ENCODE measurements at regions not wholly inside any gene's neighbourhood (a gene's known extent, or its start where the extent isn't known, plus 50 kb on each side); places are given as distances from the start of the nearest gene placed in this dataset.
"Not testable (repeated sequence)": the region's sequence is repeated elsewhere in the genome, so short reads cannot be mapped to it uniquely, and the experiment has no call there.

DNA sequence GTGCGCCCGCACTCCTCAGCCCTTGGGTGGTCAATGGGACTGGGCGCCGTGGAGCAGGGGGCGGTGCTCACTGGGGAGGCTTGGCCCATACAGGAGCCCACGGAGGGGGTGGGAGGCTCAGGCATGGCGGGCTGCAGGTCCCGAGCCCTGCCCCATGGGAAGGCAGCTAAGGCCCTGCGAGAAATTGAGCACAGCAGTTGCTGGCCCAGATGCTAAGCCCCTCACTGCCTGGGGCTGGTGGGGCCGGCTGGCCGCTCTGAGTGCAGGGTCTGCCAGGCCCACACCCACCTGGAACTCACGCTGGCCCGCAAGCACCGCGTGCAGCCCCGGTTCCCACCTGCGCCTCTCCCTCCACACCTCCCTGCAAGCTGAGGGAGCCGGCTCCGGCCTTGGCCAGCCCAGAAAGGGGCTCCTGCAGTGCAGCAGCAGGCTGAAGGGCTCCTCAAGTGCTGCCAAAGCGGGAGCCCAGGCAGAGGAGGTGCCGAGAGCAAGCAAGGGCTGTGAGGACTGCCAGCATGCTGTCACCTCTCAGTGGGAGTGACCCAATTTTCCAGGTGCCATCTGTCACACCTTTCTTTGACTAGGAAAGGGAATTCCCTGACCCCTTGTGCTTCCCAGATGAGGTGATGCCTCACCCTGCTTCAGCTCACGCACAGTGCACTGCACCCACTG, 642.3 kb upstream of the SYNCRIP start:
- H3K36me3 ChIP-seq (ENCODE audit: control insufficient read depth, insufficient read depth, low read length); H3K27ac ChIP-seq (ENCODE audit: low read depth, low read length, severe bottlenecking); H3K9me3 ChIP-seq (ENCODE audit: control insufficient read depth, low read length); H3K4me1 ChIP-seq (ENCODE audit: control insufficient read depth, insufficient read depth, low read length, poor library complexity, severe bottlenecking); H3K4me3 ChIP-seq (ENCODE audit: extremely low read depth, insufficient read depth, low read length, poor library complexity, severe bottlenecking): not testable (repeated sequence)
- WGBS, 2 experiments (ENCODE audit: insufficient coverage in 2 of 2): 92 to 94% methylated on average over 12 to 14 of the region's 22 CpGs

DNA sequence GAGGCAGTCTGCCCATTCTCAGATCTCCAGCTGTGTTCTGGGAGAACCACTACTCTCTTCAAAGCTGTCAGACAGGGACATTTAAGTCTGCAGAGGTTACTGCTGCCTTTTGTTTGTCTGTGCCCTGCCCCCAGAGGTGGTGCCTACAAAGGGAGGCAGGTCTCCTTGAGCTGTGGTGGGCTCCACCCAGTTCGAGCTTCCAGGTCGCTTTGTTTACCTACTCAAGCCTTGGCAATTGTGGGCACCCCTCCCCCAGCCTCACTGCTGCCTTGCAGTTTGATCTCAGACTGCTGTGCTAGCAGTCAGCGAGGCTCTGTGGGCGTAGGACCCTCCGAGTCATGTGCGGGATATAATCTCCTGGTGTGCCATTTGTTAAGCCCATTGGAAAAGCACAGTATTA, 640.9 kb upstream of the SYNCRIP start:
- H3K4me1 ChIP-seq (ENCODE audit: control insufficient read depth, insufficient read depth, low read length, poor library complexity, severe bottlenecking): not testable (repeated sequence)
- 86% methylated on average over 5 of the region's 6 CpGs; no CpG with 5 or more reads in 1 of the 2 experiments for WGBS, 2 experiments (ENCODE audit: insufficient coverage in 2 of 2)

GRCh38 chr6:86276056-86276455, 633.4 kb upstream of the SYNCRIP start:
- Histone ChIP-seq H3K36me3 (ENCODE audit: control insufficient read depth, insufficient read depth, low read length) (no peaks in the 10 kb centered on the region), H3K4me3 (ENCODE audit: extremely low read depth, insufficient read depth, low read length, poor library complexity, severe bottlenecking) (no peak overlapping the region), H3K27ac (ENCODE audit: low read depth, low read length, severe bottlenecking) (no peak overlapping the region), H3K4me1 (ENCODE audit: control insufficient read depth, insufficient read depth, low read length, poor library complexity, severe bottlenecking) (no peaks in the 10 kb centered on the region), H3K9me3 (ENCODE audit: control insufficient read depth, low read length) (no peaks in the 10 kb centered on the region)
- WGBS, 2 experiments (ENCODE audit: insufficient coverage in 2 of 2): 81 to 90% methylated on average over 4 to 5 of the region's 5 CpGs

More for the DNA sequence above, 640.9 kb upstream of the SYNCRIP start:
- H3K4me3 ChIP-seq (ENCODE audit: extremely low read depth, insufficient read depth, low read length, poor library complexity, severe bottlenecking); H3K36me3 ChIP-seq (ENCODE audit: control insufficient read depth, insufficient read depth, low read length); H3K9me3 ChIP-seq (ENCODE audit: control insufficient read depth, low read length); H3K27ac ChIP-seq (ENCODE audit: low read depth, low read length, severe bottlenecking): not testable (repeated sequence)

DNA sequence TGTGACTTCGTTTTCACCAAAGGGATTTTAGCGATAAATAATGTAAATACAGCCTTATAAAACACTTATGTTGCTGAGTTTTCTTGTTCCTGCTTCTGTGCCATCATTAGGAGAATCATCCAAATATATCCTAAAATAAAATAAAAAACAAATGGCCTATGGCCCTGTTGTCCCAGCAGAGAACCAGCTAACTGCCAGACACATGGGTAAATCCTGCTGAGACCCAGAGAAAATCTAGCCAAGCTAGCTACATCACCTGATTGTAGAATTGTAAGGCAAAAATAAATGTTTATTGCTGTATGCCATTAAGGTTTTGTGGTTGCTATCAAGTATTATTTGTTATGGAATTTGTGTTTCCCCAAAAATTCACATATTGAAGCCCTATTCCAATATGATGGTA, 631.2 kb upstream of the SYNCRIP start:
- 80% methylated on average over 1 of the region's 2 CpGs; no CpG with 5 or more reads in 1 of the 2 experiments for WGBS, 2 experiments (ENCODE audit: insufficient coverage in 2 of 2)
- H3K9me3 ChIP-seq (ENCODE audit: control insufficient read depth, low read length): no peaks in the 10 kb centered on the region

DNA sequence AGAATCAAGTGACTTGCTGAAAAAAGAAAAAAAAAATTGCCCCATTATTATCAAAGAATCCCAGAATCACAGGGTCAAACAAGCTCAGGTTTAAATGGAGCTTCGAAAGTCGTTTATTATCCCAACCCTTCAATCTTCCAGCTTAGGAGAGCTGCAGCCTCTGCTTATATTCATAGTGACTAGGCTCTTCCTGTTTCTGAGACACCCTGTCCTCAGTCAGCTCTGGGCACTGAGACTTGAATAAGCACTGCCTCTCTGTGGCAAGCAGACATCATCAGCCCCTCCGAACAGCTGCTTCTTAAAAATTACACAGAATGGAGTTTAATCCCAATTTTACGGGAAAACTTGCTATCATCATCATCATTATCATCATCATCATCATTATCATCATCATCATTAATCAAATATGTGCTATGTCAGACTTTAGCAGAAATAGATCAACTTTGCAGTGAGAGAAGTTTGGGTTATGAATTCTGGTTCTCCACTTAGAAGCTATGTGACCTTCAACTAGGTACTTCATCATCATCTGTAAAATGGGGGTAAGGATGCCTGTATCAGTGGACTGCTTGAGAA, 614.0 kb upstream of the SYNCRIP start:
- Histone ChIP-seq H3K27ac (ENCODE audit: low read depth, low read length, severe bottlenecking) (no peak overlapping the region), H3K4me3 (ENCODE audit: extremely low read depth, insufficient read depth, low read length, poor library complexity, severe bottlenecking) (no peak overlapping the region), H3K36me3 (ENCODE audit: control insufficient read depth, insufficient read depth, low read length) (no peaks in the 10 kb centered on the region), H3K4me1 (ENCODE audit: control insufficient read depth, insufficient read depth, low read length, poor library complexity, severe bottlenecking) (no peaks in the 10 kb centered on the region), H3K9me3 (ENCODE audit: control insufficient read depth, low read length) (no peaks in the 10 kb centered on the region)
- WGBS, 2 experiments (ENCODE audit: insufficient coverage in 2 of 2): 62 to 86% methylated on average over 3 to 4 of the region's 4 CpGs

More for the DNA sequence above, 631.2 kb upstream of the SYNCRIP start:
- no peaks in the 10 kb centered on the region for H3K4me1 ChIP-seq (ENCODE audit: control insufficient read depth, insufficient read depth, low read length, poor library complexity, severe bottlenecking)
- no peak overlapping the region for H3K4me3 ChIP-seq (ENCODE audit: extremely low read depth, insufficient read depth, low read length, poor library complexity, severe bottlenecking)
- no peaks in the 10 kb centered on the region for H3K36me3 ChIP-seq (ENCODE audit: control insufficient read depth, insufficient read depth, low read length)
- H3K27ac ChIP-seq (ENCODE audit: low read depth, low read length, severe bottlenecking): no peak overlapping the region

GRCh38 chr6:86255973-86256372, 613.3 kb upstream of the SYNCRIP start:
- Histone ChIP-seq H3K36me3 (ENCODE audit: control insufficient read depth, insufficient read depth, low read length) (no peaks in the 10 kb centered on the region), H3K27ac (ENCODE audit: low read depth, low read length, severe bottlenecking) (no peak overlapping the region), H3K4me3 (ENCODE audit: extremely low read depth, insufficient read depth, low read length, poor library complexity, severe bottlenecking) (no peak overlapping the region), H3K4me1 (ENCODE audit: control insufficient read depth, insufficient read depth, low read length, poor library complexity, severe bottlenecking) (no peaks in the 10 kb centered on the region), H3K9me3 (ENCODE audit: control insufficient read depth, low read length) (no peaks in the 10 kb centered on the region)
- 100% methylated on average over 1 of the region's 1 CpG for WGBS, 2 experiments (ENCODE audit: insufficient coverage in 2 of 2)

GRCh38 chr6:86251106-86251505, 608.4 kb upstream of the SYNCRIP start:
- no CpG with 5 or more reads among the region's 1 CpG for WGBS, 2 experiments (ENCODE audit: insufficient coverage in 2 of 2)
- no peak overlapping the region for H3K4me3 ChIP-seq (ENCODE audit: extremely low read depth, insufficient read depth, low read length, poor library complexity, severe bottlenecking)
- no peaks in the 10 kb centered on the region for H3K36me3 ChIP-seq (ENCODE audit: control insufficient read depth, insufficient read depth, low read length)
- no peak overlapping the region for H3K27ac ChIP-seq (ENCODE audit: low read depth, low read length, severe bottlenecking)
- H3K4me1 ChIP-seq (ENCODE audit: control insufficient read depth, insufficient read depth, low read length, poor library complexity, severe bottlenecking): no peaks in the 10 kb centered on the region
- H3K9me3 ChIP-seq (ENCODE audit: control insufficient read depth, low read length): no peaks in the 10 kb centered on the region

GRCh38 chr6:86217906-86218305, 575.2 kb upstream of the SYNCRIP start:
- no peaks in the 10 kb centered on the region for H3K4me1 ChIP-seq (ENCODE audit: control insufficient read depth, insufficient read depth, low read length, poor library complexity, severe bottlenecking)
- H3K36me3 ChIP-seq (ENCODE audit: control insufficient read depth, insufficient read depth, low read length): no peaks in the 10 kb centered on the region
- WGBS, 2 experiments (ENCODE audit: insufficient coverage in 2 of 2): 83 to 90% methylated on average over 1 of the region's 2 CpGs
- H3K27ac ChIP-seq (ENCODE audit: low read depth, low read length, severe bottlenecking): no peak overlapping the region
- H3K4me3 ChIP-seq (ENCODE audit: extremely low read depth, insufficient read depth, low read length, poor library complexity, severe bottlenecking): no peak overlapping the region
- no peaks in the 10 kb centered on the region for H3K9me3 ChIP-seq (ENCODE audit: control insufficient read depth, low read length)

DNA sequence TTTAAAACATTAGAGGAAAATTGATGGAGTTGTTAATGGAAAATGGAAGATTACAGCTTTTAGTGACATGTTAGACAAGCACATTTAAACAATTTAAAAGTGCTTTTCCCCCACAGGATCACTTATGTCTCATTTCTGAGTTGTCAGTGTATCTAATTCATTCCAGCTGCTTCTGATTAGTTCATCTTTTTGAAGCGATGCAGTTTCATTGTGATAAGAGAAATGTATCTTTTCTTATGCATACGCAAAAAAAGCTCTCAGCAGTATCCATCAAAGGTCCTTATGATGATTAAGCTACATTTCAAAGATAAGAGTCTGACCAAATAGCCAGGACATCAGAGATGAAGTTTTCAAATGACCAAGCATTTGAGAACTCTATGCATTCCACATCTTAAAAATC, 572.6 kb upstream of the SYNCRIP start:
- no peaks in the 10 kb centered on the region for H3K4me1 ChIP-seq (ENCODE audit: control insufficient read depth, insufficient read depth, low read length, poor library complexity, severe bottlenecking)
- no peak overlapping the region for H3K4me3 ChIP-seq (ENCODE audit: extremely low read depth, insufficient read depth, low read length, poor library complexity, severe bottlenecking)
- H3K36me3 ChIP-seq (ENCODE audit: control insufficient read depth, insufficient read depth, low read length): no peaks in the 10 kb centered on the region
- H3K27ac ChIP-seq (ENCODE audit: low read depth, low read length, severe bottlenecking): no peak overlapping the region
- no peaks in the 10 kb centered on the region for H3K9me3 ChIP-seq (ENCODE audit: control insufficient read depth, low read length)
- WGBS, 2 experiments (ENCODE audit: insufficient coverage in 2 of 2): 50 to 100% methylated on average over 1 of the region's 2 CpGs

DNA sequence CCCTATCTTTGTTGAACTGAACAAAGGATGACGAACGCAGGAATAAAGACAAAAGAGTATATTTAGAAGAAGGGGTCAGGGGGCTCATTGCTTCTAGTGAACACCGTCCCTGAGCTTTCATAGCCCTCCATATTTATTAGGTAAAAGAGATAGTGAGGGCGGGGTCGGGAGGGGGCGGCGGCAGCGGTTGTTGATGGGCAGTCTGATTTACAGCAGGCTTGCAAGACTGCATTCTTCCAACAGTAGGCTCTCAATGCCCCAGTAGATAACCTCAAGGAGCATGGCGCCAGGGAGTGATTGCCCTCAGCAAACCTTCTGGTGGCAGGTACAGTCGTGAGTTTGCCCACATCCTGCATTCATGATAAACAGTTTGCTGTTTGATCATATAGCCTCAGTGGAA, 563.3 kb upstream of the SYNCRIP start:
- 83 to 89% methylated on average over 4 of the region's 10 CpGs for WGBS, 2 experiments (ENCODE audit: insufficient coverage in 2 of 2)
- Histone ChIP-seq H3K36me3 (ENCODE audit: control insufficient read depth, insufficient read depth, low read length) (no peaks in the 10 kb centered on the region), H3K9me3 (ENCODE audit: control insufficient read depth, low read length) (no peaks in the 10 kb centered on the region)

GRCh38 chr6:86203044-86203443, 560.4 kb upstream of the SYNCRIP start:
- Histone ChIP-seq H3K4me3 (ENCODE audit: extremely low read depth, insufficient read depth, low read length, poor library complexity, severe bottlenecking) (no peak overlapping the region), H3K36me3 (ENCODE audit: control insufficient read depth, insufficient read depth, low read length) (no peaks in the 10 kb centered on the region), H3K27ac (ENCODE audit: low read depth, low read length, severe bottlenecking) (no peak overlapping the region), H3K4me1 (ENCODE audit: control insufficient read depth, insufficient read depth, low read length, poor library complexity, severe bottlenecking) (no peaks in the 10 kb centered on the region), H3K9me3 (ENCODE audit: control insufficient read depth, low read length) (no peaks in the 10 kb centered on the region)
- WGBS, 2 experiments (ENCODE audit: insufficient coverage in 2 of 2): 94 to 96% methylated on average over 3 of the region's 3 CpGs

More for the DNA sequence above, 563.3 kb upstream of the SYNCRIP start:
- Histone ChIP-seq H3K4me3 (ENCODE audit: extremely low read depth, insufficient read depth, low read length, poor library complexity, severe bottlenecking) (no peak overlapping the region), H3K27ac (ENCODE audit: low read depth, low read length, severe bottlenecking) (no peak overlapping the region), H3K4me1 (ENCODE audit: control insufficient read depth, insufficient read depth, low read length, poor library complexity, severe bottlenecking) (no peaks in the 10 kb centered on the region)
